GM12878 (cell line): ENCODE measurements at regions not wholly inside any gene's neighbourhood (a gene's known extent, or its start where the extent isn't known, plus 50 kb on each side); places are given as distances from the start of the nearest gene placed in this dataset.

ENCODE experiments used
- ATAC-seq: fragments of 200-7000 bp; cut with Tn5 transposase; 3 replicates; pipeline ENCODE4 v1.9.1; 2020; ENCODE audit warnings: mild to moderate bottlenecking, moderate library complexity
- BruUV-seq: library from RNA; stranded (reverse); fragments of 400-500 nt; replicated peaks from 2 replicates; lab custom pipeline; 2021; lab: Mats Ljungman, UMichigan
- CTCF ChIA-PET: fragments of 300-600 bp; sonication (Branson Sonifier 250); formaldehyde crosslinking; extraction: SDS; loops from one replicate; lab custom pipeline; 2021; ENCODE audit warnings: inconsistent platforms; lab: Yijun Ruan, JAX
- POLR2A ChIA-PET: fragments of 350-600 bp; formaldehyde crosslinking; extraction: SDS; loops from one replicate; lab custom pipeline; 2021; ENCODE audit warnings: inconsistent platforms; lab: Charles Lee
- RAD21 ChIA-PET: fragments of 300-600 bp; sonication (Branson Sonifier 250); formaldehyde crosslinking; loops from one replicate; lab custom pipeline; 2023; ENCODE audit warnings: antibody characterized with exemption; ENCODE audit not compliant: unreplicated experiment; lab: Charles Lee
- SMC1A ChIA-PET: fragments of 300-600 bp; sonication (Branson Sonifier 250); formaldehyde crosslinking; loops from one replicate; lab custom pipeline; 2023; ENCODE audit not compliant: unreplicated experiment, uncharacterized antibody; lab: Charles Lee
- DNase-seq: peaks from one replicate; pipeline ENCODE4 v3.0.0-alpha.2; 2011; ENCODE audit warnings: low read depth, low spot score
- FAIRE-seq: peaks from 3 replicates; lab custom pipeline; 2011; peaks lifted over from hg19 to GRCh38; lab: Jason Lieb, UNC
- H2AFZ ChIP-seq: 2 replicates; pipeline ENCODE4 v1.6.0; 2011; ENCODE audit warnings: low read depth, low read length, control low read depth; ENCODE audit not compliant: control insufficient read depth
- H3K27ac ChIP-seq: 2 replicates; pipeline ENCODE4 v1.5.1; 2011; ENCODE audit warnings: control low read depth; ENCODE audit not compliant: control insufficient read depth, insufficient read depth
- H3K27me3 ChIP-seq, 2 experiments: replicated peaks in 1 of 2; 2 replicates each; pipeline versions ENCODE4 v1.6.0 to v1.6.1; 2011; ENCODE audit warnings: low read length in 1 of 2; ENCODE audit not compliant: control insufficient read depth in 2 of 2, insufficient read depth in 2 of 2
- H3K36me3 ChIP-seq, 2 experiments: 2 replicates each; pipeline ENCODE4 v1.5.1; 2011; ENCODE audit warnings: low read length in 1 of 2; ENCODE audit not compliant: control insufficient read depth in 2 of 2, insufficient read depth in 2 of 2
- H3K4me1 ChIP-seq: 2 replicates; pipeline ENCODE4 v1.6.1; 2011; ENCODE audit warnings: mild to moderate bottlenecking, low read length, moderate library complexity, mixed read lengths; ENCODE audit not compliant: control insufficient read depth, insufficient read depth
- H3K4me2 ChIP-seq: 2 replicates; pipeline ENCODE4 v1.6.0; 2011; ENCODE audit warnings: control low read depth; ENCODE audit not compliant: control insufficient read depth, insufficient read depth
- H3K4me3 ChIP-seq: fragments of 200-600 bp; sonication (generic); 2 replicates; pipeline ENCODE4 v1.5.1; 2016
- H3K79me2 ChIP-seq: 2 replicates; pipeline ENCODE4 v1.6.0; 2011; ENCODE audit warnings: low read length; ENCODE audit not compliant: control insufficient read depth, insufficient read depth
- H3K9ac ChIP-seq: 2 replicates; pipeline ENCODE4 v1.8.0; 2011; ENCODE audit warnings: low read length, control low read depth, mixed read lengths; ENCODE audit not compliant: control insufficient read depth, insufficient read depth
- H3K9me3 ChIP-seq: replicated peaks from 3 replicates; pipeline ENCODE4 v1.5.1; 2011; ENCODE audit warnings: mild to moderate bottlenecking, low read length; ENCODE audit not compliant: control insufficient read depth, insufficient read depth
- H4K20me1 ChIP-seq: 2 replicates; pipeline ENCODE4 v1.6.0; 2011; ENCODE audit not compliant: control insufficient read depth, insufficient read depth
- CHD4 ChIP-seq: fragments of 200-600 bp; sonication (generic); IDR thresholded peaks from 2 replicates; pipeline ENCODE4 v1.6.1; 2016; ENCODE audit warnings: mild to moderate bottlenecking
- HDAC6 ChIP-seq: fragments of 200-600 bp; sonication (generic); IDR thresholded peaks from one replicate; pipeline ENCODE4 v1.8.0; 2017; ENCODE audit warnings: antibody characterized with exemption; ENCODE audit not compliant: unreplicated experiment
- IKZF2 ChIP-seq, 2 experiments: fragments of 450-650 bp; IDR thresholded peaks; 2 replicates each; pipeline ENCODE4 v1.6.1; 2017; ENCODE audit warnings: mild to moderate bottlenecking in 2 of 2, moderate library complexity in 2 of 2
- PML ChIP-seq: IDR thresholded peaks from 2 replicates; pipeline ENCODE4 v1.6.1; 2012; ENCODE audit warnings: low read length, inconsistent platforms
- SMC3 ChIP-seq: IDR thresholded peaks from 2 replicates; pipeline ENCODE4 v1.6.1; 2011; ENCODE audit warnings: low read length, improper control_type of control experiment, borderline replicate concordance
- USF1 ChIP-seq: IDR thresholded peaks from 2 replicates; pipeline ENCODE4 v1.6.1; 2011; ENCODE audit warnings: borderline replicate concordance, low read depth, mild to moderate bottlenecking, moderate library complexity, mixed read lengths, low read length; ENCODE audit not compliant: insufficient read depth; ENCODE audit errors: extremely low read length
- ZSCAN29 ChIP-seq: fragments of 450-650 bp; IDR thresholded peaks from 2 replicates; pipeline ENCODE4 v1.6.1; 2017; ENCODE audit warnings: mild to moderate bottlenecking, moderate library complexity
- WGBS: methylation state at CpG from one replicate; pipeline ENCODE4 v1.1.6; 2016; ENCODE audit warnings: low lambda C conversion rate; ENCODE audit not compliant: insufficient replicate concordance, insufficient coverage; ENCODE audit errors: missing lambda C conversion rate; 5-methylcytosine and 5-hydroxymethylcytosine counted together
- in situ Hi-C: fragments of 300-500 bp; cut with MboI; formaldehyde crosslinking; loops from 9 replicates; pipeline ENCODE4 v1.14.3; 2018; ENCODE audit warnings: mixed read lengths
- intact Hi-C: fragments of 100-400 bp; cut with micrococcal nuclease; formaldehyde crosslinking; loops from one replicate; pipeline ENCODE4 v1.14.2; 2022; ENCODE audit not compliant: unreplicated experiment
- TF ChIP-seq, protein P1 (sequence below): fragments of 450-650 bp; IDR thresholded peaks from 2 replicates; pipeline ENCODE4 v1.6.1; 2017; ENCODE audit warnings: mild to moderate bottlenecking, moderate library complexity

GRCh38 chr9:106668534-106668933 is 194.4 kb upstream of the ZNF462 start:
- Histone ChIP-seq H3K9me3 (no peaks in the 10 kb centered on the region), H3K27ac (no peak overlapping the region), H3K4me2 (no peak overlapping the region), H3K4me3 (no peak overlapping the region), H3K4me1 (no peaks in the 10 kb centered on the region), H3K9ac (no peak overlapping the region), H3K27me3 (no peaks in the 10 kb centered on the region), H2AFZ (no peak overlapping the region), H4K20me1 (no peaks in the 10 kb centered on the region), H3K79me2 (no peaks in the 10 kb centered on the region), H3K36me3 (no peaks in the 10 kb centered on the region)
- 24% methylated on average over 1 of the region's 1 CpG for WGBS
- ATAC-seq: no peak
- ChIA-PET POLR2A (no interaction called here), RAD21 (no interaction called here), SMC1A (interaction anchor here (0.8 to 0.9 kb wide), 2 partner anchors 171 to 501 kb away, joined by 3 read pairs; no protein-coding TSS in a partner anchor), CTCF (interaction anchor here (1.0 kb wide), 1 partner anchor 446 kb away, joined by 3 read pairs; no protein-coding TSS in a partner anchor)
- DNase-seq: no peak
- TF ChIP-seq, protein P1, sequence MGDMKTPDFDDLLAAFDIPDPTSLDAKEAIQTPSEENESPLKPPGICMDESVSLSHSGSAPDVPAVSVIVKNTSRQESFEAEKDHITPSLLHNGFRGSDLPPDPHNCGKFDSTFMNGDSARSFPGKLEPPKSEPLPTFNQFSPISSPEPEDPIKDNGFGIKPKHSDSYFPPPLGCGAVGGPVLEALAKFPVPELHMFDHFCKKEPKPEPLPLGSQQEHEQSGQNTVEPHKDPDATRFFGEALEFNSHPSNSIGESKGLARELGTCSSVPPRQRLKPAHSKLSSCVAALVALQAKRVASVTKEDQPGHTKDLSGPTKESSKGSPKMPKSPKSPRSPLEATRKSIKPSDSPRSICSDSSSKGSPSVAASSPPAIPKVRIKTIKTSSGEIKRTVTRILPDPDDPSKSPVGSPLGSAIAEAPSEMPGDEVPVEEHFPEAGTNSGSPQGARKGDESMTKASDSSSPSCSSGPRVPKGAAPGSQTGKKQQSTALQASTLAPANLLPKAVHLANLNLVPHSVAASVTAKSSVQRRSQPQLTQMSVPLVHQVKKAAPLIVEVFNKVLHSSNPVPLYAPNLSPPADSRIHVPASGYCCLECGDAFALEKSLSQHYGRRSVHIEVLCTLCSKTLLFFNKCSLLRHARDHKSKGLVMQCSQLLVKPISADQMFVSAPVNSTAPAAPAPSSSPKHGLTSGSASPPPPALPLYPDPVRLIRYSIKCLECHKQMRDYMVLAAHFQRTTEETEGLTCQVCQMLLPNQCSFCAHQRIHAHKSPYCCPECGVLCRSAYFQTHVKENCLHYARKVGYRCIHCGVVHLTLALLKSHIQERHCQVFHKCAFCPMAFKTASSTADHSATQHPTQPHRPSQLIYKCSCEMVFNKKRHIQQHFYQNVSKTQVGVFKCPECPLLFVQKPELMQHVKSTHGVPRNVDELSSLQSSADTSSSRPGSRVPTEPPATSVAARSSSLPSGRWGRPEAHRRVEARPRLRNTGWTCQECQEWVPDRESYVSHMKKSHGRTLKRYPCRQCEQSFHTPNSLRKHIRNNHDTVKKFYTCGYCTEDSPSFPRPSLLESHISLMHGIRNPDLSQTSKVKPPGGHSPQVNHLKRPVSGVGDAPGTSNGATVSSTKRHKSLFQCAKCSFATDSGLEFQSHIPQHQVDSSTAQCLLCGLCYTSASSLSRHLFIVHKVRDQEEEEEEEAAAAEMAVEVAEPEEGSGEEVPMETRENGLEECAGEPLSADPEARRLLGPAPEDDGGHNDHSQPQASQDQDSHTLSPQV: no peak
- TF ChIP-seq PML (no peak), CHD4 (no peak), ZSCAN29 (no peak), SMC3 (no peak), HDAC6 (no peak), IKZF2 (IDR thresholded peaks at IDR 0.05) (no peak), USF1 (no peak)
- no TSS peak for BruUV-seq
- in situ Hi-C loops (no loop called here), intact Hi-C loops (no loop called here)
- no peak for FAIRE-seq
